ENCODE measurements at regions not wholly inside any gene's neighbourhood (a gene's known extent, or its start where the extent isn't known, plus 50 kb on each side); places are given as distances from the start of the nearest gene placed in this dataset.

DNA sequence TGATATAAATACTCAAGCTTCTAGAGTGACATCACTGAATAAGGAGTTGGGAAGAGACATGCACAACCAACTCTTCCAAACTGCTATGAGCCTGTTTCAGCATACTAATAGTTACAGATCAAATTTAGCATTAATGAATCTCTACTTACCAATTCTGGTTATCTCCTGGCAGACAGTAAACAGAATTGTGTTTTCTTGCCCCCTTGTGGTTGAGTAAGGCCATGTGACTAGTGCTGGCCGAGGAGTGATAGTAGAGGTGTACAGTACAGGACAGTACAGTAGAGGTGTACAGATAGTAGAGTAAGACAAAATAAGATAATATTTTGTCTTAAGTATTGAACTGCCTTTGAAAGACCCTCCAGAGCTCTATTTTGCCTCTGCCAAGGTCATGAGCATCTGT is 681.4 kb downstream of the GABRG1 start:
- TF ChIP-seq POLR2AphosphoS5 (IDR thresholded peaks at IDR 0.05; ENCODE audit: low read depth, low read length): no peak
- no peak for TF ChIP-seq MTA3 (CRISPR knock-in tag; IDR thresholded peaks at IDR 0.05)
- TF ChIP-seq GLI4 (CRISPR knock-in tag; IDR thresholded peaks at IDR 0.05; ENCODE audit: borderline replicate concordance): no peak
- TF ChIP-seq PHB2 (IDR thresholded peaks at IDR 0.05; ENCODE audit: partially characterized antibody): no peak
- TF ChIP-seq RFX5 (IDR thresholded peaks at IDR 0.05; ENCODE audit: low read depth, low read length): no peak
- no peak for TF ChIP-seq GATAD2A (CRISPR knock-in tag; IDR thresholded peaks at IDR 0.05)
- TF ChIP-seq ZNF431 (CRISPR knock-in tag; IDR thresholded peaks at IDR 0.05; ENCODE audit: borderline replicate concordance, low read depth): no peak
- TF ChIP-seq CBFB (CRISPR knock-in tag; IDR thresholded peaks at IDR 0.05): no peak

Measured in HepG2 (cell line).